ENCODE measurements at regions not wholly inside any gene's neighbourhood (a gene's known extent, or its start where the extent isn't known, plus 50 kb on each side); places are given as distances from the start of the nearest gene placed in this dataset.
A peak's percentile ranks its signal among the peaks of the same experiment; 100 is the strongest.

DNA sequence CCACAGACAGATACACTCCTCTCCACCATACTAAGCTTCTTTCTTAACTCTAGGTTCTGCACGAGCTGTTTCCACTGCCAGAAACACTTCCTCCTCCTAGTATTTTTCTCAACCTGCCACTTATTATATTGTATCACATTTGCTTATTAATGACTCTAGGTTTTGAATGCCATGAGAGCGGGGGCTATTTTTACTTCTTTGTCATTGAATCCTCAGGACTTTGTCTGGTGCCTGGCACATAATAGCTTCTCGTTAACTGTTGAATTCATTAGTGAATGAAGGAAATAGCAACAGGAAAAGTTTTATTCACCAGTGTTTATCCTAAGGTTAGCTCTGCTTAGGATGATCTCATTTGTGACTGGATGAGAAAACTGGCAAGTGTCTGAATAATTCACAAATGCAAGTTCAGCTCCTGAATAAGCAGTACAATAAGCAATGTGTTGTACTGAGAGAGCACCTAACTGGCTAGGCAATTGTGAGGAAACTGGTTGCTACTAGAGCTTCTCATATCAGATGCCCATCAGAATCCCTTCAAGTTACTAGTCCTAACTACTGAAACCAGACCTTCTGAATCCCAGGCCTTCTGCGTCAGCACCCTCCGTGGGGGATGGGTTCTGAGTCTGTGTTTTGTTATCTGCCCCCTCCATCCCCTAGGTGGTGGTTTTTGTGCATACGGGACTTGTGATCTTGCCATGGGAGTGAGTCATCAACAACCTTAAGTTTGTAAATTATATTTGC, 92.7 kb downstream of the LSMEM1 start (continued):
- TF ChIP-seq, protein P1, sequence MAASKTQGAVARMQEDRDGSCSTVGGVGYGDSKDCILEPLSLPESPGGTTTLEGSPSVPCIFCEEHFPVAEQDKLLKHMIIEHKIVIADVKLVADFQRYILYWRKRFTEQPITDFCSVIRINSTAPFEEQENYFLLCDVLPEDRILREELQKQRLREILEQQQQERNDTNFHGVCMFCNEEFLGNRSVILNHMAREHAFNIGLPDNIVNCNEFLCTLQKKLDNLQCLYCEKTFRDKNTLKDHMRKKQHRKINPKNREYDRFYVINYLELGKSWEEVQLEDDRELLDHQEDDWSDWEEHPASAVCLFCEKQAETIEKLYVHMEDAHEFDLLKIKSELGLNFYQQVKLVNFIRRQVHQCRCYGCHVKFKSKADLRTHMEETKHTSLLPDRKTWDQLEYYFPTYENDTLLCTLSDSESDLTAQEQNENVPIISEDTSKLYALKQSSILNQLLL (CRISPR knock-in tag; IDR thresholded peaks at IDR 0.05; ENCODE audit: borderline replicate concordance), result no peak
- no peak for TF ChIP-seq MTF1 (CRISPR knock-in tag; IDR thresholded peaks at IDR 0.05; ENCODE audit: borderline replicate concordance)
- TF ChIP-seq, protein P2, sequence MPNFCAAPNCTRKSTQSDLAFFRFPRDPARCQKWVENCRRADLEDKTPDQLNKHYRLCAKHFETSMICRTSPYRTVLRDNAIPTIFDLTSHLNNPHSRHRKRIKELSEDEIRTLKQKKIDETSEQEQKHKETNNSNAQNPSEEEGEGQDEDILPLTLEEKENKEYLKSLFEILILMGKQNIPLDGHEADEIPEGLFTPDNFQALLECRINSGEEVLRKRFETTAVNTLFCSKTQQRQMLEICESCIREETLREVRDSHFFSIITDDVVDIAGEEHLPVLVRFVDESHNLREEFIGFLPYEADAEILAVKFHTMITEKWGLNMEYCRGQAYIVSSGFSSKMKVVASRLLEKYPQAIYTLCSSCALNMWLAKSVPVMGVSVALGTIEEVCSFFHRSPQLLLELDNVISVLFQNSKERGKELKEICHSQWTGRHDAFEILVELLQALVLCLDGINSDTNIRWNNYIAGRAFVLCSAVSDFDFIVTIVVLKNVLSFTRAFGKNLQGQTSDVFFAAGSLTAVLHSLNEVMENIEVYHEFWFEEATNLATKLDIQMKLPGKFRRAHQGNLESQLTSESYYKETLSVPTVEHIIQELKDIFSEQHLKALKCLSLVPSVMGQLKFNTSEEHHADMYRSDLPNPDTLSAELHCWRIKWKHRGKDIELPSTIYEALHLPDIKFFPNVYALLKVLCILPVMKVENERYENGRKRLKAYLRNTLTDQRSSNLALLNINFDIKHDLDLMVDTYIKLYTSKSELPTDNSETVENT (CRISPR knock-in tag; IDR thresholded peaks at IDR 0.05), result no peak
- TF ChIP-seq FOSL1 (tag; conservative IDR thresholded peaks at IDR 0.05), result peak; percentile 97
- peak; percentile 65 for TF ChIP-seq CHD2 (IDR thresholded peaks at IDR 0.05; ENCODE audit: low read depth, low read length)
- no peak for TF ChIP-seq PTTG1 (tag; IDR thresholded peaks at IDR 0.05; ENCODE audit: low read depth)
- TF ChIP-seq ARID3B (CRISPR knock-in tag; IDR thresholded peaks at IDR 0.05; ENCODE audit: borderline replicate concordance), result no peak
- TF ChIP-seq, protein P3, sequence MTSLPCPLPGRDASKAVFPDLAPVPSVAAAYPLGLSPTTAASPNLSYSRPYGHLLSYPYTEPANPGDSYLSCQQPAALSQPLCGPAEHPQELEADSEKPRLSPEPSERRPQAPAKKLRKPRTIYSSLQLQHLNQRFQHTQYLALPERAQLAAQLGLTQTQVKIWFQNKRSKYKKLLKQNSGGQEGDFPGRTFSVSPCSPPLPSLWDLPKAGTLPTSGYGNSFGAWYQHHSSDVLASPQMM (CRISPR knock-in tag; IDR thresholded peaks at IDR 0.05), result no peak
- TF ChIP-seq RFX5 (IDR thresholded peaks at IDR 0.05; ENCODE audit: low read depth, low read length), result no peak
- TF ChIP-seq TAF7 (tag; IDR thresholded peaks at IDR 0.05), result no peak
- 0 out of 2 replicates have a peak, but pooled peaks have one; percentile 26 for TF ChIP-seq ZNF197 (CRISPR knock-in tag; IDR thresholded peaks at IDR 0.05; ENCODE audit: low read depth)
- no peak for TF ChIP-seq BRD4 (IDR thresholded peaks at IDR 0.05)
- TF ChIP-seq, protein P4, sequence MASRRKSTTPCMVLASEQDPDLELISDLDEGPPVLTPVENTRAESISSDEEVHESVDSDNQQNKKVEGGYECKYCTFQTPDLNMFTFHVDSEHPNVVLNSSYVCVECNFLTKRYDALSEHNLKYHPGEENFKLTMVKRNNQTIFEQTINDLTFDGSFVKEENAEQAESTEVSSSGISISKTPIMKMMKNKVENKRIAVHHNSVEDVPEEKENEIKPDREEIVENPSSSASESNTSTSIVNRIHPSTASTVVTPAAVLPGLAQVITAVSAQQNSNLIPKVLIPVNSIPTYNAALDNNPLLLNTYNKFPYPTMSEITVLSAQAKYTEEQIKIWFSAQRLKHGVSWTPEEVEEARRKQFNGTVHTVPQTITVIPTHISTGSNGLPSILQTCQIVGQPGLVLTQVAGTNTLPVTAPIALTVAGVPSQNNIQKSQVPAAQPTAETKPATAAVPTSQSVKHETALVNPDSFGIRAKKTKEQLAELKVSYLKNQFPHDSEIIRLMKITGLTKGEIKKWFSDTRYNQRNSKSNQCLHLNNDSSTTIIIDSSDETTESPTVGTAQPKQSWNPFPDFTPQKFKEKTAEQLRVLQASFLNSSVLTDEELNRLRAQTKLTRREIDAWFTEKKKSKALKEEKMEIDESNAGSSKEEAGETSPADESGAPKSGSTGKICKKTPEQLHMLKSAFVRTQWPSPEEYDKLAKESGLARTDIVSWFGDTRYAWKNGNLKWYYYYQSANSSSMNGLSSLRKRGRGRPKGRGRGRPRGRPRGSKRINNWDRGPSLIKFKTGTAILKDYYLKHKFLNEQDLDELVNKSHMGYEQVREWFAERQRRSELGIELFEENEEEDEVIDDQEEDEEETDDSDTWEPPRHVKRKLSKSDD (conservative IDR thresholded peaks at IDR 0.05; ENCODE audit: low read length), result no peak
- TF ChIP-seq TOE1 (IDR thresholded peaks at IDR 0.05; ENCODE audit: borderline replicate concordance), result no peak
- TF ChIP-seq TOE1 (CRISPR knock-in tag; IDR thresholded peaks at IDR 0.05; ENCODE audit: borderline replicate concordance, low read depth), result 0 out of 2 replicates have a peak, but pooled peaks have one; percentile 52
- no peak for TF ChIP-seq PHF20 (IDR thresholded peaks at IDR 0.05; ENCODE audit: partially characterized antibody)
- TF ChIP-seq SLC30A9 (CRISPR knock-in tag; IDR thresholded peaks at IDR 0.05), result no peak
- TF ChIP-seq ZNF143 (CRISPR knock-in tag; IDR thresholded peaks at IDR 0.05), result no peak
- no peak for TF ChIP-seq MECOM (CRISPR knock-in tag; IDR thresholded peaks at IDR 0.05)
- TF ChIP-seq MAFK (IDR thresholded peaks at IDR 0.05; ENCODE audit: low read length), result peak; percentile 67; the same call in 1 of the 2 replicates
